ENCODE measurements at regions not wholly inside any gene's neighbourhood (a gene's known extent, or its start where the extent isn't known, plus 50 kb on each side); places are given as distances from the start of the nearest gene placed in this dataset.

DNA sequence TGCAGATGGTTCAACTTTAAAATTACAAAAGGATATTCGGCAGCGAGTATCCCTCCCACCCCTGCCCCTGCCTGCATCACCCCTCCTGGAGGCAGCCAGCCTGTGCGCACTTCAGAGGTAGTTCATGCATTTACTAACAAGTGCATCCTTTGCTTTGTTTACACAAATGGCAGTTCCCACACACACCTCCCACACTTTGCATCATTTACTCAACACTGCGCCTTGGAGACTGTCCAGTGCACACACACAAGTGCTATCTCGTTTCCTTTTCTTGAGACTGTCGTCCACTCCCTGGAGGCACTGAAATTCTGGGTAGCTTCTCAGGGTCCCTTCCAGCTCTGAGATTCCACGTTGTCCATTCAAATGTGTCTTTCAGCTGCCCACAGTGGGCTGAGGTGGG, 53.1 kb upstream of the VSX1 start:
- Histone ChIP-seq H3K36me3 (ENCODE audit: control insufficient read depth, insufficient read depth, low read length, severe bottlenecking) (no peaks in the 10 kb centered on the region), H3K4me3 (ENCODE audit: low read length) (no peak overlapping the region), H3K9me3 (ENCODE audit: control insufficient read depth, low read length) (no peaks in the 10 kb centered on the region), H3K4me1 (ENCODE audit: control insufficient read depth, insufficient read depth, low read length) (peaks cover 14% of the 10 kb centered on the region), H3K27me3 (replicated peaks; ENCODE audit: control insufficient read depth, insufficient read depth, low read length) (peaks cover 44% of the 10 kb centered on the region), H3K9ac (ENCODE audit: low read length) (no peak overlapping the region)
- no peak for DNase-seq (ENCODE audit: low read depth)

DNA sequence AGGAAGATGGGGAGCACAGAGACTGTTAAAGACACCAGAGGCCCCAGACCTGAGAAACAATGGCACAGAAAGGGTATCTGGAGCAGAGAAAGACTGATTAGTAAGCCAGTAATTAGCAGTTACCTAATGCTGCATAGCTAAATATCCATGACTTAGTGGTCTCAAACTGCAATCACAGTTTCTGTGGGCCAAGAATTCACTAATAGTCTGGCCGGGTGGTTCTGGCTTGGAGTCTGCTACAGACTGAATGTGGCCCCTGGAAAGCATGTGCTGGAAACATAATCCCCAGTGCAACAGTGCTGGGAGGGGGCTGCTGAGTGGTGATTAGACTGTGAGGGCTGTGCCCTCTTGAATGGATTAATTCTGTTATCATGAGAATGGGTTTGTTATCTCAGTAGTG, 54.1 kb upstream of the VSX1 start:
- Histone ChIP-seq H3K9ac (ENCODE audit: low read length) (no peak overlapping the region), H3K4me3 (ENCODE audit: low read length) (no peak overlapping the region), H3K9me3 (ENCODE audit: control insufficient read depth, low read length) (no peaks in the 10 kb centered on the region), H3K36me3 (ENCODE audit: control insufficient read depth, insufficient read depth, low read length, severe bottlenecking) (no peaks in the 10 kb centered on the region), H3K4me1 (ENCODE audit: control insufficient read depth, insufficient read depth, low read length) (peaks cover 14% of the 10 kb centered on the region), H3K27me3 (replicated peaks; ENCODE audit: control insufficient read depth, insufficient read depth, low read length) (peaks cover 50% of the 10 kb centered on the region)
- no peak for DNase-seq (ENCODE audit: low read depth)

DNA sequence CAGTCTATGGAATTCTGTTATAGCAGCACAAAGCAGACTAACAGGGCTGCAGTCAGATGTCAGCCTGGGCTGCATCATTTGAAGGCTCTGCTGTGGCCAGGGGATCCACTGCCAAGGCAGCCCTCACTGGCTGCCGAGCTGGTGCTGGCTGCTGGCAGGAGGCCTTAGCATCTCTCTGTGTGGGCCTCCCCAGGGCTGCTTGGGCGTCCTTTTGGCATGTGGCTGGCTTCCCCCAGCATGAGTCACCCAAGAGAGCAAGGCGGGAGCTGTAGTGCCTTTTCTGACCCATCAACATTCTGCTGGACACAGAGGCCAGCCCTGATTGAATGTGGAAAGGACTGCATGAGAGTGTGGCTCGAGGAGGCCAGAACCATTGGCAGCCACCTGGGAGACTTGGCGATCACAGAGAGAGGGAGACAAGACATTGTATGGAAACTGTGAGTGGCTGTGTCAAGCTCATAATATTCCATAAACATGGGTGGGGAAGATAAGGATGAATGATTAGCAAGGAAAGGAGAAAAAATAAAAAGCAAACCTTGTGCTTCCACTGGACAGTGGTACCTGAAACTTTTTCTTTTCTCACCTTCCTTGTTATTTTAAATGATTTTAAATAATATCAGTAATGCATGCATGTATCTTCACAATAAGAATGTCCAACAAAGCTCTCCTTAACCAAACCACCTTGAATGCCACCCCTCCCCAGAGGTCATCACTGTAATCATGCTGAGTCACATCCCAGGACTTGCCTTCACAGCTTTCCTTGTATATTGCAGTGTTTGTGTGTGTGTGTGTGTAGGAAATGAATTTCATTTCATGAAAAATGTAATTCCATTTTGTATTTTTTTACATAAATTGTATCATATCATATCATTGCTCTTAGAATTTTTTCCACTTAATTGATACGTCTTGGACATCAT, 55.0 kb upstream of the VSX1 start:
- Histone ChIP-seq H3K27me3 (replicated peaks; ENCODE audit: control insufficient read depth, insufficient read depth, low read length) (peaks cover 52% of the 10 kb centered on the region), H3K4me1 (ENCODE audit: control insufficient read depth, insufficient read depth, low read length) (peaks cover 14% of the 10 kb centered on the region), H3K9me3 (ENCODE audit: control insufficient read depth, low read length) (no peaks in the 10 kb centered on the region), H3K36me3 (ENCODE audit: control insufficient read depth, insufficient read depth, low read length, severe bottlenecking) (no peaks in the 10 kb centered on the region), H3K9ac (ENCODE audit: low read length) (no peak overlapping the region), H3K4me3 (ENCODE audit: low read length) (no peak overlapping the region)
- peak; percentile 87 for DNase-seq (ENCODE audit: low read depth)

DNA sequence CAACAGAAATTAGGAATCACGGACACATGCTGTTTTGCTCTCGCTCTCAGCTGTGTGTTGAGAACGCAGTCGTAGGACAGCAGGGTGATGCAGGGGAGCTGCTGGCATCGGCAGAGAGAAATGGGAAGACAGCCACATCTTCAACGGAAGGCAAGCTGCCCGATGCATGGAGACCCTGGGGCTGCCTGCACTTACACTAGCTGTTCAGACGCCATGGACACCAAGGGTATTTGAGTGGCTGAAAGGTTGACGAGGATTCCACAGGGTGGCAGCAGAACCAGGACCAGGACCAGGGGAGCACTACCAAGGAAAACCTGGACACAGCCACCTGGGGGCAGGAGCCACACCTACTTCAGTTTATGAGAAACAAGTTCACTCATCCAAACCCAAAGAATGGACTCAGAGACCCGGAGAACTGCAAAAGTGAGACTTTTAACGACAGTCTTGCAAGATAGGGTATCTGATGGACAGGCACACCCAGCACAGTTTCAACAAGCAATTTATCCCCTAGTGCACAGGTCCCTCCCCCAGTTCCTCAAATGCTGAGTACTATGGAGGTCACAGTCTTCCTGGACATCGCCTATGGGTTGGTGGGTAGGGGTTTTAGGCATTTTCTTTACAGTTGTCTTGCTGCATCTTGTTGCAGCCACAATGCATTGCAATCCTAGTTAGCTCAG, 56.3 kb upstream of the ENTPD6 start:
- Histone ChIP-seq H3K9me3 (ENCODE audit: control insufficient read depth, low read length) (no peaks in the 10 kb centered on the region), H3K27me3 (replicated peaks; ENCODE audit: control insufficient read depth, insufficient read depth, low read length) (peaks cover 44% of the 10 kb centered on the region), H3K4me3 (ENCODE audit: low read length) (no peak overlapping the region), H3K4me1 (ENCODE audit: control insufficient read depth, insufficient read depth, low read length) (peaks cover 14% of the 10 kb centered on the region), H3K9ac (ENCODE audit: low read length) (no peak overlapping the region), H3K36me3 (ENCODE audit: control insufficient read depth, insufficient read depth, low read length, severe bottlenecking) (no peaks in the 10 kb centered on the region)
- no peak for DNase-seq (ENCODE audit: low read depth)

DNA sequence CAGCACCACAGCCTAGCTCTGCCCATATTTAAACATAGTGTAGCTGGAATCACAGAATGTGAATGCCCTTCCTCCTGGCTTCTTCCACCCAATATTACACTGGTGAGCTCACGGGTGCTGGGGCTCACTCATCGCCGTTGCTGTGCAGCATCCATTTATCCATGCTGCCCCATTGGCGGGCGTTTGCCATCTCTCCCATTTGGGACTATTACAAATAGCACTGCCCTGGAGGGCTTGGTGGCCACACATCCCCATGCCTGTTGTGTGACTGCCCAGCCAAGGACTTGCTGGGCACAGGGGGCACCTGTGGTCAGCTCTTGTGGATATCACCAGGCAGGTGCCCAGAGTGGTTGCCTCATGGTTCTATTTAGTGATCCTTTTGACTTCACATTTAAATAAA, 54.5 kb upstream of the ENTPD6 start:
- peaks cover 18% of the 10 kb centered on the region for H3K4me1 ChIP-seq (ENCODE audit: control insufficient read depth, insufficient read depth, low read length)
- H3K27me3 ChIP-seq (replicated peaks; ENCODE audit: control insufficient read depth, insufficient read depth, low read length): peaks cover 38% of the 10 kb centered on the region
- no peak overlapping the region for H3K4me3 ChIP-seq (ENCODE audit: low read length)
- no peak for DNase-seq (ENCODE audit: low read depth)
- H3K9me3 ChIP-seq (ENCODE audit: control insufficient read depth, low read length): no peaks in the 10 kb centered on the region
- no peaks in the 10 kb centered on the region for H3K36me3 ChIP-seq (ENCODE audit: control insufficient read depth, insufficient read depth, low read length, severe bottlenecking)
- H3K9ac ChIP-seq (ENCODE audit: low read length): no peak overlapping the region

DNA sequence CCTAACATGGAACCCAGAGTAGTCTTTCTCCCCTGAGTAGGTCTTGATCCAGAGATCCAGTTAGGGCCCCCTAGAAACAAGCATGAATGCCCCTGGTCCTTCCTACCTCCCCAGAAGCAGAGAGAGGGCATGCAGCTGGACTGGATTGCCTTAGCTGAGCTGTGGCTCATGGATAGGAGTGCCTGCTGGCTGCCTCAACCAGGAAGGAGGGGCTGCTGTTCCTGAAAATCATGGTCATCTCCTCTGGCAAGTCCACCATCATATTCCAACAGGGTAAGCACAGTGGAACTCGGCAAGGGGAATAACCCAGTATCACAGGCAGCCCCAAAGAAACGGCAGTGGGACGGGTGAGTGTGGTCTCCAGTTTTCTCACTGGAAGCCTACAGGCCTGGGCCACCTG, 53.1 kb upstream of the ENTPD6 start:
- peaks cover 43% of the 10 kb centered on the region for H3K27me3 ChIP-seq (replicated peaks; ENCODE audit: control insufficient read depth, insufficient read depth, low read length)
- H3K9me3 ChIP-seq (ENCODE audit: control insufficient read depth, low read length): no peaks in the 10 kb centered on the region
- no peak for DNase-seq (ENCODE audit: low read depth)
- H3K9ac ChIP-seq (ENCODE audit: low read length): no peak overlapping the region
- no peak overlapping the region for H3K4me3 ChIP-seq (ENCODE audit: low read length)
- H3K4me1 ChIP-seq (ENCODE audit: control insufficient read depth, insufficient read depth, low read length): peaks cover 8% of the 10 kb centered on the region
- H3K36me3 ChIP-seq (ENCODE audit: control insufficient read depth, insufficient read depth, low read length, severe bottlenecking): no peaks in the 10 kb centered on the region

DNA sequence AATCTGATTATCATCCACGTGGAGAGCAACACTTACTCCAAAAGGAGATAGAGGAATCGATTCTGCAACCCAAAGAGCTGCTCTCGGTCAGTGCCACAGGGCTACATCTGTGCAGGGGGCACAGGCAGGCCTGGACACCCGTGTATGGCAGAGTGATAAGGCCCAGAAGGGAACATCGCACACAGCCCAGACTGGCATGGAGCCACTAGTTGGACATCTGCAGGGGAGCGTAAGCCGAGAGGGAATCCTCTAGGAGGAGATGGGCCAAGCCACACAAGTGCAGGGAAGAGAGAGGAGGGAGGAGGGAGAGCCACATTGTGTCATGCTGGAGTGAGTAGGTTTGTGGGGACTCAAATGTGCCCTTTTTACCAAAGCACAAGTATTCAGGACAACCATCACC, 50.4 kb upstream of the ENTPD6 start:
- no peak for DNase-seq (ENCODE audit: low read depth)
- Histone ChIP-seq H3K4me3 (ENCODE audit: low read length) (no peak overlapping the region), H3K36me3 (ENCODE audit: control insufficient read depth, insufficient read depth, low read length, severe bottlenecking) (no peaks in the 10 kb centered on the region), H3K4me1 (ENCODE audit: control insufficient read depth, insufficient read depth, low read length) (peaks cover 14% of the 10 kb centered on the region), H3K9me3 (ENCODE audit: control insufficient read depth, low read length) (no peaks in the 10 kb centered on the region), H3K27me3 (replicated peaks; ENCODE audit: control insufficient read depth, insufficient read depth, low read length) (peaks cover 44% of the 10 kb centered on the region), H3K9ac (ENCODE audit: low read length) (no peak overlapping the region)

Data from adipocyte (in vitro differentiated cells).